ACC112 (cell line): ENCODE measurements at regions not wholly inside any gene's neighbourhood (a gene's known extent, or its start where the extent isn't known, plus 50 kb on each side); places are given as distances from the start of the nearest gene placed in this dataset.

ENCODE experiments used
- H2AFZ ChIP-seq: fragments of 200-600 bp; sonication (generic); one replicate; pipeline ENCODE4 v1.6.0; 2017; ENCODE audit warnings: antibody characterized with exemption, low read length; ENCODE audit not compliant: unreplicated experiment
- H3K27ac ChIP-seq: fragments of 200-600 bp; sonication (generic); 2 replicates; pipeline ENCODE4 v1.5.1; 2014; ENCODE audit warnings: low read depth, mild to moderate bottlenecking, antibody characterized with exemption, low read length, moderate library complexity
- H3K27me3 ChIP-seq: fragments of 200-600 bp; sonication (generic); 2 replicates; pipeline ENCODE4 v1.6.1; 2014; ENCODE audit warnings: mild to moderate bottlenecking, antibody characterized with exemption, low read length, moderate library complexity, mixed read lengths; ENCODE audit not compliant: insufficient read depth
- H3K36me3 ChIP-seq: fragments of 200-600 bp; sonication (generic); 2 replicates; pipeline ENCODE4 v1.6.1; 2016; ENCODE audit warnings: mild to moderate bottlenecking, antibody characterized with exemption, low read length, moderate library complexity, mixed read lengths; ENCODE audit not compliant: insufficient read depth
- H3K4me1 ChIP-seq: fragments of 200-600 bp; sonication (generic); one replicate; pipeline ENCODE4 v1.6.1; 2016; ENCODE audit warnings: low read length, mixed read lengths; ENCODE audit not compliant: insufficient read depth, unreplicated experiment, control insufficient read depth
- H3K4me3 ChIP-seq: fragments of 200-600 bp; sonication (generic); 2 replicates; pipeline ENCODE4 v1.5.1; 2014; ENCODE audit warnings: mild to moderate bottlenecking, low read depth, low read length
- H3K79me2 ChIP-seq: fragments of 200-600 bp; sonication (generic); one replicate; pipeline ENCODE4 v1.6.0; 2016; ENCODE audit warnings: low read length; ENCODE audit not compliant: control insufficient read depth, unreplicated experiment, insufficient read depth

DNA sequence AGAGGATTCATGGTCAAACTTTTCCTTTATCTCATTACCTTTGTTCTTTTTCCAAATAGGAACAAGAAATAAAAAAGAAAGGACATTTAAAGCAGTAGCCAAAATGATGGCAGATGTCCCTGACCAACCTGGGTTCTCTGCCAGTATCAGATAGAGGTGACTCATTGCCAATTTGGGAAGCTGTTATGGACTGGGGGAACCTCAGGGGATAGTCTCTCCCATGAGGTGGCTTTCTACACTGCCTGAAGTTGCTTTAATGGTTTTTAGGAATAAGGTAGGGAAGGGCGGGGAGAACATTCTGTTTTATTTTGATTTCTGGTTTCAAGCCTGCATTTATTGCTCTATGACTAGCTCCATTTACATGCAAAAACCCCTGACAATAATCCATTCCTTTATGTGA is 457.9 kb upstream of the TPK1 start:
- peaks cover 6% of the 10 kb centered on the region for H3K4me1 ChIP-seq
- no peak overlapping the region for H3K4me3 ChIP-seq
- H3K27ac ChIP-seq = no peak overlapping the region
- no peaks in the 10 kb centered on the region for H3K27me3 ChIP-seq
- H3K36me3 ChIP-seq = no peaks in the 10 kb centered on the region
- H3K79me2 ChIP-seq = no peaks in the 10 kb centered on the region
- no peak overlapping the region for H2AFZ ChIP-seq

- Histone ChIP-seq H3K4me3 (no peak overlapping the region), H3K27ac (no peak overlapping the region), H3K36me3 (no peaks in the 10 kb centered on the region), H3K4me1 (peaks cover 6% of the 10 kb centered on the region), H2AFZ (no peak overlapping the region), H3K79me2 (no peaks in the 10 kb centered on the region), H3K27me3 (no peaks in the 10 kb centered on the region)
Observed at GRCh38 chr7:145293228-145293701, 457.4 kb upstream of the TPK1 start.

GRCh38 chr7:145289384-145289783 is 453.5 kb upstream of the TPK1 start:
- no peak overlapping the region for H3K4me3 ChIP-seq
- H3K79me2 ChIP-seq = no peaks in the 10 kb centered on the region
- no peak overlapping the region for H2AFZ ChIP-seq

GRCh38 chr7:145276118-145276517 is 440.3 kb upstream of the TPK1 start:
- Histone ChIP-seq H3K4me1 (no peaks in the 10 kb centered on the region), H3K36me3 (no peaks in the 10 kb centered on the region), H3K4me3 (no peak overlapping the region), H3K27me3 (no peaks in the 10 kb centered on the region), H3K27ac (no peak overlapping the region), H3K79me2 (no peaks in the 10 kb centered on the region), H2AFZ (no peak overlapping the region)

More at GRCh38 chr7:145289384-145289783, 453.5 kb upstream of the TPK1 start:
- H3K27me3 ChIP-seq = no peaks in the 10 kb centered on the region
- H3K4me1 ChIP-seq = peaks cover 6% of the 10 kb centered on the region
- no peak overlapping the region for H3K27ac ChIP-seq
- no peaks in the 10 kb centered on the region for H3K36me3 ChIP-seq

GRCh38 chr7:145269418-145270161 is 433.7 kb upstream of the TPK1 start:
- Histone ChIP-seq H3K27ac (no peak overlapping the region), H3K4me1 (no peaks in the 10 kb centered on the region), H3K36me3 (no peaks in the 10 kb centered on the region), H3K4me3 (no peak overlapping the region), H2AFZ (no peak overlapping the region), H3K79me2 (no peaks in the 10 kb centered on the region), H3K27me3 (no peaks in the 10 kb centered on the region)

DNA sequence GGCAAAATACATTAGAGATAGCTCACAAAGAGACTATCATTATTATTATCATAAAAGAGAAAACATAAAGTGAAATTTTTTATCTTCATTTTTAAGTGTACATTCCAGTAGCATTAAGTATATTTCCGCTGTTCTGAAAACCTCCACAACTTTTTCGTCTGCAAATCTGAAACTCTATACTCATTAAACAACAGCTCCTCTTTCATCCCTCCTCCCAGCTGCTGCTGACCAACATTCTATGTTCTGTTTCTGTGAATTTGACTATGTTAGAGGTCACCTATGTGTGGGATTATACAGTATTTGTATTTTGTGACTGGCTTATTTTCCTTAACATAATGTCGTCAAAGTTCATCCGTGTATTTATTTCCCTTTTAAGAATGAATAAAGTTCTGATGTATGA is 429.3 kb upstream of the TPK1 start:
- Histone ChIP-seq H3K36me3 (no peaks in the 10 kb centered on the region), H2AFZ (no peak overlapping the region), H3K27ac (no peak overlapping the region), H3K27me3 (no peaks in the 10 kb centered on the region), H3K4me3 (no peak overlapping the region), H3K79me2 (no peaks in the 10 kb centered on the region), H3K4me1 (no peaks in the 10 kb centered on the region)

GRCh38 chr7:145263886-145264285 is 428.0 kb upstream of the TPK1 start:
- Histone ChIP-seq H3K27me3 (no peaks in the 10 kb centered on the region), H2AFZ (no peak overlapping the region), H3K79me2 (no peaks in the 10 kb centered on the region), H3K36me3 (no peaks in the 10 kb centered on the region), H3K27ac (no peak overlapping the region), H3K4me3 (no peak overlapping the region), H3K4me1 (no peaks in the 10 kb centered on the region)

DNA sequence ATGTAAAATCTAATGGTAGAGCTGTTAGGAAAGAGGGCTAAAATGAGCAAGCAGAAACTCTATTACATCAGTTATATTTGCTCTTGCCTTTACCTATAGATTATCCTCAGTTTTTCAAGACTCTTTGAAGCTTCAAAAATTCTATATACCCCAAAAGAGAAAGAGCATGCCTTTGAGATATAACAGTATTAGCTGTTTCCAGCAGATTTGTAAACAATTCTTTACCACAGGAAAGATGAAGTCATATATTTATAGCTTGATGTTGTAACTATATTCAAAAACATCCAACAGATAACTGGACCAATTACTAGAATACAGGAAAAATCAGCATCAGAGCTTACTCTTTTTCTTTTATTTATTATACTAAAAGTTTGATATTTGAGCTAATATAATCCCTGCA is 416.2 kb upstream of the TPK1 start:
- Histone ChIP-seq H2AFZ (no peak overlapping the region), H3K79me2 (no peaks in the 10 kb centered on the region), H3K4me1 (no peaks in the 10 kb centered on the region), H3K4me3 (no peak overlapping the region), H3K36me3 (no peaks in the 10 kb centered on the region), H3K27ac (no peak overlapping the region), H3K27me3 (no peaks in the 10 kb centered on the region)

GRCh38 chr7:145224775-145225174 is 388.9 kb upstream of the TPK1 start:
- no peaks in the 10 kb centered on the region for H3K4me1 ChIP-seq
- no peak overlapping the region for H2AFZ ChIP-seq
- no peaks in the 10 kb centered on the region for H3K79me2 ChIP-seq
- H3K4me3 ChIP-seq = no peak overlapping the region
- no peaks in the 10 kb centered on the region for H3K36me3 ChIP-seq
- no peak overlapping the region for H3K27ac ChIP-seq
- no peaks in the 10 kb centered on the region for H3K27me3 ChIP-seq

GRCh38 chr7:145219461-145219860 is 383.6 kb upstream of the TPK1 start:
- H3K36me3 ChIP-seq = no peaks in the 10 kb centered on the region
- H3K4me3 ChIP-seq = no peak overlapping the region
- no peaks in the 10 kb centered on the region for H3K79me2 ChIP-seq
- no peak overlapping the region for H3K27ac ChIP-seq
- H3K27me3 ChIP-seq = no peaks in the 10 kb centered on the region
- H3K4me1 ChIP-seq = no peaks in the 10 kb centered on the region
- H2AFZ ChIP-seq = no peak overlapping the region

DNA sequence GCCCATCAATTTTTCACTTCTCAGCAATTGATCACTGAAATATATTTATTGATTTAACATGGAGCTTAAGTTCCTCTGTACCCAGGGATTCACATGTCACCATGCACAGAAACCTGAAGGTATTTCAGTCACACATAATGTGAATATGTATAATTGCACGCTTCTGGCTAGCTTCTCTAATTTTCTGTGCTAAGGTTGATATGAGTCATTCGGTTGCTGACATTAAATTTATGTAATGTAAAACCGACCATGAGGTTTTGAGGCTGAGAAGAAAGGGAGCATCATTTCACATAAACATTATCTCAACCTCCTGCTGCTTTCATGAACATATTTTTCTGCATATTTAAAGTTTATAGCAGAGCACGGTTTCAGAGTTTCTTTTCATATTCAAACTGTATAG is 381.0 kb upstream of the TPK1 start:
- H3K27me3 ChIP-seq = no peaks in the 10 kb centered on the region
- H3K4me1 ChIP-seq = no peaks in the 10 kb centered on the region
- no peak overlapping the region for H3K4me3 ChIP-seq
- H3K27ac ChIP-seq = no peak overlapping the region
- no peak overlapping the region for H2AFZ ChIP-seq
- no peaks in the 10 kb centered on the region for H3K36me3 ChIP-seq
- H3K79me2 ChIP-seq = no peaks in the 10 kb centered on the region
